Stimulated activated CD8-positive, alpha-beta memory T cell treated with anti-CD3 and anti-CD28 coated beads, Interleukin-15, amount 100 ng/mL, for 48 hours (primary cell): ENCODE measurements at regions not wholly inside any gene's neighbourhood (a gene's known extent, or its start where the extent isn't known, plus 50 kb on each side); places are given as distances from the start of the nearest gene placed in this dataset.
"Not testable (repeated sequence)": the region's sequence is repeated elsewhere in the genome, so short reads cannot be mapped to it uniquely, and the experiment has no call there.

Experiments
- DNase-seq, 2 donors: peaks; one replicate each; pipeline ENCODE4 v3.0.0-alpha.2; 2020; ENCODE audit warnings: low read depth in 2 of 2

DNA sequence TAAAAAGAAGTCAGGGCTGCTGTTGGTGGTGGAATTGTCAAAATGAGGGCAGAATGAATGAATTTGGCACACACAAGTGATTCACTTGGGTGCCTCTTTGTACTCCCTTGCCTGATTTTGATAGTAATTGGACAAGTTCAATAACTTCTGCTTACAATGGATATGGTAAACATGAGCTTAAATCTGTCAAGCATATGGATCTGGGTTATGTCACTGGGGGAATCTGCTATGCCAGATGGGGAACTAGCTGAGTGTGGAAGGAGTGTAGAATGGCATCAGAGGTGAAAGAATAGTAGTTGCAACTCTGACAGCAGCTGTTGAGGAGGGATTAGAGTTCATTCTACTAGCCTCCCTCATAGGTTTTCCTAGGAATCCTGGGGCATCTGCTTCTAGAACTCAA lies 724.2 kb upstream of the CDH8 start:
- no peak for DNase-seq

- DNase-seq = no peak
Observed at GRCh38 chr16:62755938-62756337, 719.7 kb upstream of the CDH8 start.

- no peak for DNase-seq
Observed at GRCh38 chr16:62752854-62753253, 716.6 kb upstream of the CDH8 start.

DNA sequence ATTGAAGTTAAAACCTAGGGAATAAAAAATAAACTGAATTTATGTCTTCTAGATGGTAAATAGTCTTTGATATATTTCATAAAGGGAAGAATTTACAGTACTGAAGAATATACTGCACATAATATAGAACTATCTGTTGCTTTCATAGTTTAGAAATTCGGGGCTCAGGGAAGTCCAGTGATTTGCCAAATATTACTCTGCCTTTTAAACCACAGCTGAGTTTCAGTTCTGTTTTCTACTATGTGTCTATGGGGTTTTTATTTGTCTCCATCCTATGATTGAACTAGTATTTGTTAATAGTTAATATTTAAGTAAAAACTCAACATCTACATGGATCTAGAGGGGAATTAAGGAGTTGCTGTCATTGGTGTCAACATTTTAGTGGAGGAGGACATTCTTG lies 715.0 kb upstream of the CDH8 start:
- no peak for DNase-seq

DNA sequence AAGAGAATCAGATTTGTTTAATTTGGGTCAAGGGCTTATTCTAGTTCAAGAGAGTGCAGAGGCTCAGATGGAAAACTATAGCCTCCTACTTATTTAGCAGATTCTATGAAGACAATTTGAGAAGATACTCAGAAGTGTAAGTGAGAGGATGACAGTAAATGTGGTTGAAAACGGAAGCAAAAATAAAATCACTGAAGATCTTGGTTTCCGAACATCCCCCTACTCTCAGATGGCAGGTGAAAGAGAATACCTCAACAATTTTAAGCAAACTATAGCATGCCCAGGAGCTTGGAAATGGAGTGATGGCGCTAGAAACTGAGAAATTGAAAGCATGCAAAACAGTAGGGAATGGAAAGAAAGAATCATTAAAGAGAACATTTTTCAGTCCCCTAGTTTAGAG lies 705.5 kb upstream of the CDH8 start:
- DNase-seq = no peak

DNA sequence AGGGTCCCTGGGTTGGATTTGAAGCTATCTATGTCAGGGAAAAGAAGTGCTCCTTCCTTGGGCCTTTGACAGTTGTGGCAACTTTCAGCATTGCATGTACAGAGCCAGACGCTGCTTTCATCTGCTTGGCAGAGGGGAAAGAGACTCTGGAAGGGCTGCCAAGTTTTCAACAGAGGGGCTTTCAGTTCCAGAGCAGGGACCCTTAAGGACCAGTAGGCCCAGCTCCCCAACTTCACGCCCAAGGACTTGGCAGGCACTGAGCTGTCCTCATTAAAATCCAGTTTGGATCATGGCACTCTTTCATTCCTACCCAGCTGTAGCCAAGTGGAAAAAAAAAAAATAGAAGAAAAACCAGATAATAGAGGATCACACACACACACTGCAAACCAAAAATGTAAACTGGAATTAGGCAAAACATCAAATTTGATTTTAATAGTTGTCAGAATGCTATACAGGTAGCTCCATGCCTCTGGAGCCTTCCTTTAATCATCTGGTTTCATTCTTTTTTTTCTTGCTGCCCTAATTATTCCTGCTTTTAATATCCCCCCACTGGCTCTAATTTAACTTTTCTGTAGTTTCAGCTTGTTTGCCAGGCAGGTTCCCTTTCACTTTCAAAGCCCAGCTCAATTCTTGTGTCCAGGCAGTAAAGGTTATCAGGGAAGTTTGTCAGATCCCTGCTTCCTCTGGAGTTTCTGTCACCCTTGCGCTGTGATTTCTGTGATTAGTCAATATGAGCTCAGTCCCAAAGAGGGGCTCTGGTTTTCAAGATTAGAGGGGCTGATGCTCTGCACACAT lies 702.6 kb upstream of the CDH8 start:
- no peak for DNase-seq

DNA sequence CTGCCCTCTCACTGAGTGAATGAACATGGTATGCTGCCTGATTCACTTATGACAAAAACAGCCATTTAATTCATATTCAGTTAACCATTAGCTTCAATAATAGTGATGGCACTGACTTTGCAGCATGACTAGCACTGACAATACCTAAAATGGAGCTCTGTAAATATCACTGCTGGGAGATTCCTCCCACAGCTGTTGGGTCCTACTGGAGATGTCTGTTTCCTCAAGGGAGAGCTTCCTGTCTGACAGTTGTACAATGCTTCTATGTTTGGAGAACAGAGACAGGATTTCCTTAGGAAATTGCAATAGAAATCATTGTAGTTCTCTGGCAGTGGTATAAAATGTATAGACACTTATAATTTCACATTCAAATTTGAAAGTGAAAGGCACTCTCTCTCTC lies 695.9 kb upstream of the CDH8 start:
- no peak for DNase-seq

DNA sequence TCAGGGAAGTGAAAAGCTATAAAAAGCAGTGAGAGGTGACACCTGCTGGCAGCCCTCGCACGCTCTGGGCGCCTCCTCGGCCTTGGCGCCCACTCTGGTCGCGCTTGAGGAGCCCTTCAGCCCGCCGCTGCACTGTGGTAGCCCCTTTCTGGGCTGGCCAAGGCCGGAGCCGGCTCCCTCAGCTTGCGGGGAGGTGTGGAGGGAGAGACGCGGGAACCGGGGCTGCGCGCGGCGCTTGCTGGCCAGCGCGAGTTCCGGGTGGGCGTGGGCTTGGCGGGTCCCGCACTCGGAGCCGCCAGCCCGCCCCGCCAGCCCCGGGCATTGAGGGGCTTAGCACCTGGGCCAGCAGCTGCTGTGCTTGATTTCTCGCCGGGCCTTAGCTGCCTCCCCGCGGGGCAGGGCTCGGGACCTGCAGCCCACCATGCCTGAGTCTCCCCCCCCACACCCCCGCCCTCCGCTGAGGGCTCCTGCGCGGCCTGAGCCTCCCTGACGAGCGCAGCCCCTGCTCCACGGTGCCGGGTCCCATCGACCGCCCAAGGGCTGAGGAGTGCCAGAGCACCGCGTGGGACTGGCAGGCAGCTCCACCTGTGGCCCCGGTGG lies 688.5 kb upstream of the CDH8 start:
- not testable (repeated sequence) for DNase-seq

GRCh38 chr16:62720651-62721050 lies 684.4 kb upstream of the CDH8 start:
- DNase-seq = no peak

GRCh38 chr16:62717026-62717425 lies 680.8 kb upstream of the CDH8 start:
- no peak for DNase-seq

GRCh38 chr16:62715701-62716100 lies 679.5 kb upstream of the CDH8 start:
- no peak for DNase-seq

GRCh38 chr16:62712566-62712965 lies 676.3 kb upstream of the CDH8 start:
- no peak for DNase-seq

DNA sequence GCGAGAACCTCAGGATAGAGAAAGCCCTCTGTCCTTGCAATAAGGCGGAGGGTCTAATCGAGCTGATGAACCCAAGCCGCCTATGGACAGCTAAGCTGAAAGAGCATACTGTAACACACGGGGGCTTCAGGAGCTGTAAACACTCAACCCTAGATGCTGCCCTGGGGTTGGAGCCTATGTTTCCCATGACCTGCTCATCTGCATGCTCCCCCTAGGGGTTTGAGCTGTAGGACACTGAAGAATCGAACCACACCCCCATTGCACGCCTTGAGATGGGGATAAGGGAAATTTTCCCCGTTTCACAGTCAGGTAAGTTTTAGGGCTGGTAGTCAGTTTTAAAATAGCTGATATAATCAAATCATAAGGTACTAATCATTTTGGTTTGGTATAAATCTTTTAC lies 675.6 kb upstream of the CDH8 start:
- no peak for DNase-seq

- DNase-seq = no peak
Observed at GRCh38 chr16:62709794-62710193, 673.6 kb upstream of the CDH8 start.

DNA sequence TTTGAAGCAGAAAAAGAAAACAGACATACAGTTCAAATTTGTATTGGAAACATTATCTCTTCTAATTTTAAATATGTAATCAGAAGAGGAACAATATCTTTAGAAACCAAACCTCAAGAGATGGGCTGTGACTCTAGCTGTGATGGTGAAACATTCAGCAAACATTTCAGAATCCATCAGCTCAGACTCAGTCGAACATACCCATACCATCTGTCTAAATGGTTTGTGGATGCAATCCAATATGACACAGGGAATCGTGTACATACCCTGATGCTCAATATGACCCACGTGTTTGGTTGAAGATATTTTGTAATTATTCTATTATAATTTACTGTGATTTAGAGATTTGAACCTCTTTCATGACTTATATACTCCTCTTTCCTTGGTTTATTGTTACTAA lies 665.2 kb upstream of the CDH8 start:
- no peak for DNase-seq

- no peak for DNase-seq
Observed at GRCh38 chr16:62700426-62701294, 664.4 kb upstream of the CDH8 start.

DNA sequence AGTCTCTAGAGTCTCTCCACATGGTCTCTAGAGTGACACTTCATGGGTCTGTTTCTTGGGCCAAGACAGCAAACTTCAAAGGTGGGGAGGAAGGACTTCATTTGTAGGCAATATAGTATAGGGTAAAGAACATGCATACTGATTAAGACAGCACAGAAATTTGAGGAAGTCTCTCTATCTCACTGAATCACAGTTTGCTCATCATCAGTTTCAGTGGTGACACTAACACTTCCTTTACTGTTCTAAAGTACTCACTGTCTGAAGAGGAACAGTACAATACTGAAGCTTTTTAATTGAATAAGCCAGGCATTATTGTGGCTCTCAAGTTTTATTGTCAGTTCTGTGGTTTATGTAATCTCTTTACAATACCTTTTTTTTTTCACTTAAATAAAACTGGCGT lies 656.4 kb upstream of the CDH8 start:
- DNase-seq = no peak

- DNase-seq = no peak
Observed at GRCh38 chr16:62681819-62682218, 645.6 kb upstream of the CDH8 start.

- no peak for DNase-seq
Observed at GRCh38 chr16:62678796-62679195, 642.6 kb upstream of the CDH8 start.

- DNase-seq = no peak
Observed at GRCh38 chr16:62676306-62676705, 640.1 kb upstream of the CDH8 start.

- no peak for DNase-seq
Observed at GRCh38 chr16:62665269-62665668, 629.0 kb upstream of the CDH8 start.

DNA sequence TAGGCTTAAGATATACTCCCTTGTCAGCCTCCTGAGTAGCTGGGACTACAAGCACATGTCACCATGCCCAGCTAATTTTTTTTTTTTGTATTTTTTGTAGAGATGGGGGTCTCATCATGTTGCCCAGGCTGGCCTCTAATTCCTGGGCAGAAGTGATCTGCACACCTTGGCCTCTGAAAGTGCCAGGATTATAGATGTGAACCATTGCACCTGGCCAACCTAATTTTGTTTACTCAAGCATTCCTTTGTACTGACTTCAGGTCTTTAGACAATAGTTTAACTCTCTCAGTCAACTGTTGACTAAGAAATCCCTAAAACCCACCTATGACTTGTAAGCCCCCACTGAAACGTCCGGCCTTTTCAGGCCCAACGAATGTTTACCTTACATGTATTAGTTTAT lies 628.3 kb upstream of the CDH8 start:
- no peak for DNase-seq

DNA sequence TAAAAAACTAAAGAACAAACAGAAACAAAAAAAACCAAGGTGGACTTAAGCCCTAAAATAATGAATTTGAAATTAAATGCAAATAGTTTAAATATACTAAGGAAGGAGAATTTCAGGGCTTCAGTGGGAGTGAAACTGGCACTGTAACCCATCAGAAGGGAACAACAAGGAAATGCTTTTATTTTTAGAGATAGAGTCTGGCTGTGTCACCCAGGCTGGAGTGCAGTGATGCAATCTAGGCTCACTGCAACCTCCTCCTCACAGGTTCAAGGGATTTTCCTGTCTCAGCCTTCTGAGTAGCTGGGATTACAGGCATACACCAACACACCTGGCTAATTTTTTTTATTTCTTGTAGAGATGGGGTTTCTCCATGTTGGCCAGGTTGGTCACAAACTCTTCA lies 625.2 kb upstream of the CDH8 start:
- no peak for DNase-seq
